HUES6 (cell line): ENCODE measurements at regions not wholly inside any gene's neighbourhood (a gene's known extent, or its start where the extent isn't known, plus 50 kb on each side); places are given as distances from the start of the nearest gene placed in this dataset.
"Not testable (repeated sequence)": the region's sequence is repeated elsewhere in the genome, so short reads cannot be mapped to it uniquely, and the experiment has no call there.

Experiments used
- H3K27ac ChIP-seq: 2 replicates; pipeline ENCODE4 v1.7.0; 2013; ENCODE audit warnings: low read depth, mild to moderate bottlenecking, low read length, inconsistent platforms
- H3K27me3 ChIP-seq: 2 replicates; pipeline ENCODE4 v1.6.1; 2013; ENCODE audit warnings: low read length; ENCODE audit not compliant: control insufficient read depth, insufficient read depth
- H3K36me3 ChIP-seq: 2 replicates; pipeline ENCODE4 v1.6.1; 2013; ENCODE audit warnings: low read length; ENCODE audit not compliant: control insufficient read depth, insufficient read depth
- H3K4me1 ChIP-seq: 2 replicates; pipeline ENCODE4 v1.6.1; 2013; ENCODE audit warnings: low read length; ENCODE audit not compliant: control insufficient read depth, insufficient read depth
- H3K4me3 ChIP-seq: 2 replicates; pipeline ENCODE4 v1.5.1; 2013; ENCODE audit warnings: low read depth, low read length
- H3K9ac ChIP-seq: one replicate; pipeline ENCODE4 v1.6.1; 2013; ENCODE audit warnings: mild to moderate bottlenecking, low read length
- H3K9me3 ChIP-seq: 2 replicates; pipeline ENCODE4 v1.6.1; 2013; ENCODE audit warnings: low read depth, low read length; ENCODE audit not compliant: control insufficient read depth, insufficient read depth

DNA sequence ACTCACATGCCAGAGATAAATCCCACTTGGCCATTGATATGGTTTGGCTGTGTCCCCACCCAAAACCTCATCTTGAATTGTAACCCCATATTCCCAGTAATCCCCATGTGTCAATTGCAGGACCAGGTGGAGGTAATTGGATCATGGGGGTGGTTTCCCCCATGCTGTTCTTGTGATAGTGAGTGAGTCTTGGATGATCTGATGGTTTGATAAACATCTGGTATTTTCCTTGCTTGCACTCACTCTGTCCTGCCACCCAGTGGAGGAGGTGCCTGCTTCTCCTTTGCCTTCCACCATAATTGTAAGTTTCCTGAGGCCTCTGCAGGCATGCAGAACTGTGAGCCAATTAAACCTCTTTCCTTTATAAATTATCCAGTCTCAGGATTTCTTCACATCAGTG is 50.4 kb upstream of the B3GAT2 start:
- not testable (repeated sequence) for H3K27me3 ChIP-seq, H3K9ac ChIP-seq, H3K27ac ChIP-seq, H3K9me3 ChIP-seq, H3K36me3 ChIP-seq, H3K4me3 ChIP-seq, H3K4me1 ChIP-seq

DNA sequence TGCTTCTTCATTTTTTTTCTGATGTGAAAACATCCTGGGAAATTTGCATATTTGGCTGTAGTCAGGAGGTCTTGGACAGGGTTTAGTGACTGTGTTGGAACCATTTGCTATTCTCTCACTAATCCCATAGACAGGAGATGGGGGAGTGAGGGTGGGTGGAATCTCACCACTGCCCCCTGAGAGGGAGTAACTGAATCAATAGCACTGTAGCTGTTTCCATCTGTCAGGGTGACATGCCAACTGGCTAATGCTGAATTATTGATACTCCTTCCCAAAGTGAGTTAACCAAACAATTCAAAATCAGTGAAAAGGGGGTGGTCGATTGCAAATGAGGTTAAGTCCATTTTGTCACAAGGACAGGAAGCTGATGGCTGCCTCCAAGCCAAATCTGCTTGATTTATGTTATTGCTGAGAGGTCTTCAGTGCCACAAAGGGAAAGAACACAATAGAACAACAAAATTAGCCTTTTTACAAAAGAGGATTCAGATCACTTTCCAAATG is 55.1 kb upstream of the B3GAT2 start:
- H3K36me3 ChIP-seq, result no peaks in the 10 kb centered on the region
- no peak overlapping the region for H3K9ac ChIP-seq

DNA sequence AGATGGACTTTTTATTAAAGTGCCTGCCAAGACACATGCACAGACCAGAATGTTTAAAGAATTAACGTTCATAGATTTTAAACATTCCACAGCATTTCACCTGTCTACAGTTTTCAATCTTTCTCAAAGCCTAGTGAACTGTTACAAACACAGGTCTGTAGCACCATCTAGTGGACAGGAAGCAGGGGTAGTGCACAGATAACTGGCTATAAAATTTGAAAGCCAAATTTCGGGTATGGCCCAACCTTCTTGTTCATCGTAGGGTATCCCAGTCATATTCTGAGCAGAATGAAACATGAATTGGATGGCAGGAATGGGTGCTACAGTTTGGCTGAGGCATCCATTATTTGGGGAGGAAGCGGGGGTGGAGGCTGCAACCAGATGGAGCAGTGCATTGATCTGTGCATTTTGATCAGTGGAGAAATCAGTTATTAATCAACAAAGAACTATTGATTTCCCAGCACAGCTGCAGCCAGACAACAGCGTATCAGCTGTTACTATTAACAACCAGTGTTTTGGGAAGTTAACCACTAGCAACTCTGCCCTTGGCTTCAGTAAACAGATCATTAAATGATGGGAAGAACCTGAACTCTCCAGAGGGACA is 56.1 kb upstream of the B3GAT2 start:
- Histone ChIP-seq H3K27ac (no peak overlapping the region), H3K9me3 (no peaks in the 10 kb centered on the region), H3K27me3 (no peaks in the 10 kb centered on the region), H3K4me3 (no peak overlapping the region), H3K36me3 (no peaks in the 10 kb centered on the region), H3K9ac (no peak overlapping the region), H3K4me1 (peaks cover 12% of the 10 kb centered on the region)

More for the DNA sequence above, 55.1 kb upstream of the B3GAT2 start:
- Histone ChIP-seq H3K4me1 (peaks cover 12% of the 10 kb centered on the region), H3K27ac (no peak overlapping the region), H3K9me3 (no peaks in the 10 kb centered on the region), H3K4me3 (no peak overlapping the region), H3K27me3 (no peaks in the 10 kb centered on the region)

DNA sequence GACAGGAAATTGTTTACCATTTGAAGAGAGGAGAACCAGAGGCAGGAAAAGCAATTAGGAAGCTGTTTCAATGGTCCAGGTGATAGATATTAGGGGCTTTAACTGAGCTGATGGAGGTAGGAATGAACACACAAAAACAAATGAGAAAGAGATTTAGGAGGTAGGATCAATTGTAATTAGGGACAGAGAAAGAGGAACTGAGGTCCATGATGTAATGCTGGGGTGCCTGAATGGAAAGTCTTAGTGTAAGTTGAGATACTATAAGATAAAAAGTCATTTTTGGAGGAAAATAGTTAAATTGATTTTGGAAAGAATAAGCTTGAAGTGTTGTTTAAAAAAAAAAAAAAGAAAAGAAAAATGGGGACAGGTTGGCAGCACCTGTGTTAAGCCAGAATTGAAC is 58.5 kb upstream of the B3GAT2 start:
- no peaks in the 10 kb centered on the region for H3K9me3 ChIP-seq
- no peaks in the 10 kb centered on the region for H3K36me3 ChIP-seq
- H3K27me3 ChIP-seq, result no peaks in the 10 kb centered on the region
- H3K4me3 ChIP-seq, result no peak overlapping the region
- no peak overlapping the region for H3K27ac ChIP-seq
- peaks cover 12% of the 10 kb centered on the region for H3K4me1 ChIP-seq
- no peak overlapping the region for H3K9ac ChIP-seq

DNA sequence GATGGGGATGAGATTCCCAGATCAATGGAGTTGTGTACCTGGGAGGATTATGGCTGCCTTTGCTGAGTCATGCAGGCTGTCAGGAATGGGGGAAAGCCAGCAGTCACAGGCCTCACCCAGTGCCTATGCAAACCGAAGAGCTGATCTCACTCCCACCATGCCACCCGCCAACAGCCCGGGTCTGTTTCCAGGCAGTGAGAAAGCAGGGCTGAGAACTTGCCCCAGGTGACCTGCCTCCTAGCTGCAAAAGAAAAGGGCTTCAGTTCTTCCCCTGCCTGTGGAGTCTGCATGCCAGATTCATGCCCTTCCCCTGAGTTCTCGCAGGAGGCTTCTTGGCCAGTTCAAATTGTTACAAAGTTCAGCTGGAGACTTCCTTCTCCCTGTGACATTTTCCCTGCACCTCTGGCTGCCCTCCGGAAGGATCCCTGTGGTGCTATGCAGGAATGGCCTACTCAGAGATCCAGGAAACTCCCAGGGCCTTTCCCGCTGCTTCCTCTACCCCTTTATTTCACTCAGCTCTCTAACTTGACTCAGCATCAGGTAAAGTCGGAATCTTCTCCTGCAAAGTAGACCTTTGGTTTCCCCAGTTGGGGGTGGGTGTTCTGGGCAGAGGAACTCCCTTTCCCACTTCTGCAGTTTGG is 71.5 kb upstream of the B3GAT2 start:
- H3K4me3 ChIP-seq, result no peak overlapping the region
- H3K4me1 ChIP-seq, result peaks cover 12% of the 10 kb centered on the region
- peak overlapping the region; percentile 59 for H3K9ac ChIP-seq
- H3K36me3 ChIP-seq, result no peaks in the 10 kb centered on the region
- H3K27ac ChIP-seq, result peak overlapping the region; percentile 5; the same call in 1 of the 2 replicates
- H3K27me3 ChIP-seq, result no peaks in the 10 kb centered on the region
- no peaks in the 10 kb centered on the region for H3K9me3 ChIP-seq

DNA sequence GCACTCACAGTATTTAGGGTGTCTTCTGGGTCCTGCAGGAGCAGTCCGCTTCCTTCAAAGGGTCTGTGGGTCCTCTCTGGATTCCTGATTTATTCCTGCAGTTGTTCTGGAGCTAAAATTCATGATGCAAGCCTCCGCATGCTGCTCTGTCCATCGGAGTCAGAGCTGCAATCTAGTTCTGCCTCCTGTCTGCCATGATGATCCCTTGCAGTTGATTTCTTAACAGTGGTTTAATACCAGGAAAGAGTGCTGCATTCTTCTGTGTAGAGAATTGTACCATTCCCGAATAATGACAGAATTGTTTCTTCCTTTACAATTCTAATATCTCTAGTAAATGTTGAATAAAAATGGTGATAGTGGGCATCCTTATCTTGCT is 72.0 kb upstream of the B3GAT2 start:
- peak overlapping the region; percentile 5; the same call in 1 of the 2 replicates for H3K27ac ChIP-seq
- H3K36me3 ChIP-seq, result no peaks in the 10 kb centered on the region
- H3K9me3 ChIP-seq, result no peaks in the 10 kb centered on the region
- H3K9ac ChIP-seq, result peak overlapping the region; percentile 59
- no peak overlapping the region for H3K4me3 ChIP-seq
- no peaks in the 10 kb centered on the region for H3K27me3 ChIP-seq
- H3K4me1 ChIP-seq, result peaks cover 12% of the 10 kb centered on the region

DNA sequence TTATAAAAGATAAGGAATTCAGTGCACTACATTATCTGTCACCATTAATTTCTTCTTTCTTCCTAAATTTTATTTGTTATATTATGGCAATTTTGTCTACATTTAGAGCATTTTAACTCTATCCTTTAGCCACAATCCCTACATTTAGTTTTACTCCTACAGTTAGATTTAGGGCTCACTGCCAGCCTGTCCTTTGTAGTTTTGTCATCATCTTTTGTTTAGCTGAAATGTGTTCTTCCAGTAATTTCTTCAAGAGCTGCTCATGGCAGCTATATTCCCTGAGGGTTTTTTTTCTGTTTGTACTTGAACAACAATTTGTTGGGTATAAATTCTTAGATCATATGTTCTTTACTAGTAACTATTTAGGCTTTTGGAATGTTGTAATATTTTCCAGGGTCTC is 72.7 kb upstream of the B3GAT2 start:
- H3K27me3 ChIP-seq, result no peaks in the 10 kb centered on the region

DNA sequence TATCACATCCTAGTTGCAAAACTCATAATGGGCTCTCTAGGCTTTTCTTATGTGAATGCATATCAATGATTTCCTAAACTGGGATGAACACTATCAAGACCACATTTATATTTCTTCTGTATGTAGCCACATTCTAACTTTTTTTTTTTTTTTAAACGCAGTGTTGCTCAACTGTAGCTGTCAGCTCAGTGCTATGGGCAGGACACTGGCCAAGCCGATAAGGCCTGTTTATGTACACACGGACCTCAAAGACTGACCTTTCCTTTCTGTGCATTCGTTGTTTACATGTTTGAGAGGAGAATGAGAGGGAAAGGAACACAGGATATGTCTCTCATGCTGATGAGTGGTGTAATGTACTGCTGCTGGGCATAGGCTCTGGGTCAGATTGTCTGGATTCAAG is 75.1 kb upstream of the B3GAT2 start:
- no peaks in the 10 kb centered on the region for H3K9me3 ChIP-seq
- H3K4me3 ChIP-seq, result no peak overlapping the region
- H3K9ac ChIP-seq, result no peak overlapping the region
- no peak overlapping the region for H3K27ac ChIP-seq
- H3K27me3 ChIP-seq, result no peaks in the 10 kb centered on the region
- H3K36me3 ChIP-seq, result no peaks in the 10 kb centered on the region
- peaks cover 12% of the 10 kb centered on the region for H3K4me1 ChIP-seq

More for the DNA sequence above, 72.7 kb upstream of the B3GAT2 start:
- Histone ChIP-seq H3K9ac (no peak overlapping the region), H3K27ac (no peak overlapping the region), H3K36me3 (no peaks in the 10 kb centered on the region), H3K4me3 (no peak overlapping the region), H3K4me1 (peaks cover 12% of the 10 kb centered on the region), H3K9me3 (no peaks in the 10 kb centered on the region)

DNA sequence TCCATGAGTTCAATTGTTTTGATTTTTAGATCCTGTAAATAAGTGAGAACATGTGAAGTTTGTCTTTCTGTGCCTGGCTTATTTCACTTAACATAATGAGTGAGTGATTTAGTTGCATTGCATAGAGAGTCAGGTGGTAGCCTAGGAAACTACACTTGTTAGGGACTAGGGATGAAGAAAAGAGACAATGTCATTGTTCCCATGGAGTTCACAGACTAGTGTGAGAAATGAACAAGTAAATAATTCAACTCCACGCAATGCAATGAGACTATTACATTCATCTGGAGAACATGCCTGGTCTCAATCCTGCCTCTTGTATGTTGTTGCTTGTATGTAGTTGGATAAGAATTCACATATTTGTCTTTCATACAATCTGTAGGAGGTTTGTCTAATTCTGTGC is 76.3 kb upstream of the B3GAT2 start:
- H3K27me3 ChIP-seq, result no peaks in the 10 kb centered on the region
- H3K9ac ChIP-seq, result no peak overlapping the region
- H3K4me3 ChIP-seq, result no peak overlapping the region
- H3K27ac ChIP-seq, result no peak overlapping the region
- H3K9me3 ChIP-seq, result no peaks in the 10 kb centered on the region
- no peaks in the 10 kb centered on the region for H3K36me3 ChIP-seq
- H3K4me1 ChIP-seq, result peaks cover 8% of the 10 kb centered on the region

DNA sequence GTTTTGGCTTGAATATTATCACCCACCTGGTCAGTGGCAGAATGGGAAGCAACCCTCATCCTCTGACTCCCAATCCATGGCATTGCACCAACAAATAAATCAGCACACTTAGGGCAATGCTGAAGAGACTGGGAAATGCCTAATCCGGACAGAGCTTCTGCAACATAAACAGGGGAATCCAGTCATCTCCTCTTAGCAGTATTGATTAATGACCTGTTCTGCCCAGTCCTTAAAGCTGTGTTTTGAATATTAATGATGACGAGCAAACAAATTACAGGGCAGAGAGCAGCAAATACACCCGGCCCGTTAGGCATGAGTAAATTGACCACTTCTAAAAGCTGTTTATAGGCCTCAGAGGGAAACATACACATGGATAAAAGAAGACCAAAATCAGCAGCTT is 77.0 kb upstream of the B3GAT2 start:
- H3K4me3 ChIP-seq, result no peak overlapping the region
- H3K27ac ChIP-seq, result no peak overlapping the region
- no peak overlapping the region for H3K9ac ChIP-seq
- no peaks in the 10 kb centered on the region for H3K36me3 ChIP-seq
- H3K9me3 ChIP-seq, result no peaks in the 10 kb centered on the region
- H3K27me3 ChIP-seq, result no peaks in the 10 kb centered on the region
- H3K4me1 ChIP-seq, result peaks cover 1% of the 10 kb centered on the region; the same call in 1 of the 2 replicates

DNA sequence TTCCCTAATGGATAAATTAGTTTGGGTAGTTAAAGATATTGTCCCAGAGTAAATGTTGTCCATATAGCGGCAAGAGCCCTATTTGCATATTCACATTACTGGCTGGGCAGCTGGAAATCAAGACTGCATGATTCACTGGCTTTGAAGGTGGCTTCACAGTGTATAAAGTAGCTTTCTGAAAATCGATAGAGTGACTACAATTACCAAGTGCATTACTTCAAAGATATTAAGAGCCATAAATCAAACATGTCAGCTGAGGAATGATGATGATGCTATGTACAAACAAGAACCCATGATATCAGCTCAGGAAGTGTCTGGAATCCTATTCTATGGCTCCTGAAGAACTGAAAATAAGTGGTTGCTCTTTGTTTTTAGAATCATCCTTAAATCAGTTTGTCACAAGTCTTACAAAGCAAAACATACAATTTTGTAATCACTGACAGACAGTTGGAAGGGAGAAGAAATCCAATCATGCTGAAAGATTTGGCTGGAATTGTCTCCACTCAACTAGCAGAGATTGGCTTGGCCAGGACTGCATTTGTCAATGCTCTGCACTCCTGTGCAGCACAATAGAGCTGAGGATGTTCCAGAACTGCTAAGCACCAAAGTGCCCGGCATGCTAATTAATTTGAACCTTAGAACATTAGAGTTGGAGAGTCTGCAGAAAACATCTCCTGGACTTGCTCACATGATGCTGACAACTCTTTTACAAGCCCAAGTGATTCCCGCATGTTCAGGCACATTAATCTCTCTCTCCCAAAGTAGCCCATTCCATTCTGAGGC is 77.9 kb upstream of the B3GAT2 start:
- Histone ChIP-seq H3K9ac (no peak overlapping the region), H3K36me3 (no peaks in the 10 kb centered on the region), H3K4me1 (no peaks in the 10 kb centered on the region; the same call in 1 of the 2 replicates), H3K27me3 (no peaks in the 10 kb centered on the region), H3K4me3 (no peak overlapping the region), H3K27ac (no peak overlapping the region), H3K9me3 (no peaks in the 10 kb centered on the region)
